GM12878 (cell line): ENCODE measurements at regions not wholly inside any gene's neighbourhood (a gene's known extent, or its start where the extent isn't known, plus 50 kb on each side); places are given as distances from the start of the nearest gene placed in this dataset.

Experiments used
- ATAC-seq: fragments of 200-7000 bp; cut with Tn5 transposase; 3 replicates; pipeline ENCODE4 v1.9.1; 2020; ENCODE audit warnings: mild to moderate bottlenecking, moderate library complexity
- BruUV-seq: library from RNA; stranded (reverse); fragments of 400-500 nt; replicated peaks from 2 replicates; lab custom pipeline; 2021; lab: Mats Ljungman, UMichigan
- CTCF ChIA-PET: fragments of 300-600 bp; sonication (Branson Sonifier 250); formaldehyde crosslinking; extraction: SDS; loops from one replicate; lab custom pipeline; 2021; ENCODE audit warnings: inconsistent platforms; lab: Yijun Ruan, JAX
- POLR2A ChIA-PET: fragments of 350-600 bp; formaldehyde crosslinking; extraction: SDS; loops from one replicate; lab custom pipeline; 2021; ENCODE audit warnings: inconsistent platforms; lab: Charles Lee
- RAD21 ChIA-PET: fragments of 300-600 bp; sonication (Branson Sonifier 250); formaldehyde crosslinking; loops from one replicate; lab custom pipeline; 2023; ENCODE audit warnings: antibody characterized with exemption; ENCODE audit not compliant: unreplicated experiment; lab: Charles Lee
- SMC1A ChIA-PET: fragments of 300-600 bp; sonication (Branson Sonifier 250); formaldehyde crosslinking; loops from one replicate; lab custom pipeline; 2023; ENCODE audit not compliant: unreplicated experiment, uncharacterized antibody; lab: Charles Lee
- DNase-seq: peaks from one replicate; pipeline ENCODE4 v3.0.0-alpha.2; 2011; ENCODE audit warnings: low read depth, low spot score
- FAIRE-seq: peaks from 3 replicates; lab custom pipeline; 2011; peaks lifted over from hg19 to GRCh38; lab: Jason Lieb, UNC
- H2AFZ ChIP-seq: 2 replicates; pipeline ENCODE4 v1.6.0; 2011; ENCODE audit warnings: low read depth, low read length, control low read depth; ENCODE audit not compliant: control insufficient read depth
- H3K27ac ChIP-seq: 2 replicates; pipeline ENCODE4 v1.5.1; 2011; ENCODE audit warnings: control low read depth; ENCODE audit not compliant: control insufficient read depth, insufficient read depth
- H3K27me3 ChIP-seq, 2 experiments: replicated peaks in 1 of 2; 2 replicates each; pipeline versions ENCODE4 v1.6.0 to v1.6.1; 2011; ENCODE audit warnings: low read length in 1 of 2; ENCODE audit not compliant: control insufficient read depth in 2 of 2, insufficient read depth in 2 of 2
- H3K36me3 ChIP-seq, 2 experiments: 2 replicates each; pipeline ENCODE4 v1.5.1; 2011; ENCODE audit warnings: low read length in 1 of 2; ENCODE audit not compliant: control insufficient read depth in 2 of 2, insufficient read depth in 2 of 2
- H3K4me1 ChIP-seq: 2 replicates; pipeline ENCODE4 v1.6.1; 2011; ENCODE audit warnings: mild to moderate bottlenecking, low read length, moderate library complexity, mixed read lengths; ENCODE audit not compliant: control insufficient read depth, insufficient read depth
- H3K4me2 ChIP-seq: 2 replicates; pipeline ENCODE4 v1.6.0; 2011; ENCODE audit warnings: control low read depth; ENCODE audit not compliant: control insufficient read depth, insufficient read depth
- H3K4me3 ChIP-seq: fragments of 200-600 bp; sonication (generic); 2 replicates; pipeline ENCODE4 v1.5.1; 2016
- H3K79me2 ChIP-seq: 2 replicates; pipeline ENCODE4 v1.6.0; 2011; ENCODE audit warnings: low read length; ENCODE audit not compliant: control insufficient read depth, insufficient read depth
- H3K9ac ChIP-seq: 2 replicates; pipeline ENCODE4 v1.8.0; 2011; ENCODE audit warnings: low read length, control low read depth, mixed read lengths; ENCODE audit not compliant: control insufficient read depth, insufficient read depth
- H3K9me3 ChIP-seq: replicated peaks from 3 replicates; pipeline ENCODE4 v1.5.1; 2011; ENCODE audit warnings: mild to moderate bottlenecking, low read length; ENCODE audit not compliant: control insufficient read depth, insufficient read depth
- H4K20me1 ChIP-seq: 2 replicates; pipeline ENCODE4 v1.6.0; 2011; ENCODE audit not compliant: control insufficient read depth, insufficient read depth
- EED ChIP-seq: sonication (generic); IDR thresholded peaks from 2 replicates; pipeline ENCODE4 v1.6.1; 2016; ENCODE audit warnings: antibody characterized with exemption, low read depth
- MTA2 ChIP-seq: fragments of 450-650 bp; IDR thresholded peaks from 2 replicates; pipeline ENCODE4 v1.6.1; 2016; ENCODE audit warnings: low read depth, mild to moderate bottlenecking, moderate library complexity
- MXI1 ChIP-seq: fragments of 150-350 bp; IDR thresholded peaks from 2 replicates; pipeline ENCODE4 v1.6.1; 2011; ENCODE audit warnings: low read depth, mild to moderate bottlenecking, inconsistent platforms, low read length, improper control_type of control experiment
- NFIC ChIP-seq: IDR thresholded peaks from 2 replicates; pipeline ENCODE4 v1.6.1; 2012; ENCODE audit warnings: low read depth, mild to moderate bottlenecking, inconsistent platforms, low read length, moderate library complexity
- NFYA ChIP-seq: IDR thresholded peaks from 2 replicates; pipeline ENCODE4 v1.6.1; 2011; ENCODE audit warnings: low read depth, mild to moderate bottlenecking, low read length, improper control_type of control experiment, borderline replicate concordance
- POLR2AphosphoS2 ChIP-seq: IDR thresholded peaks from 2 replicates; pipeline ENCODE4 v1.6.1; 2011; ENCODE audit warnings: low read depth, mild to moderate bottlenecking, low read length, improper control_type of control experiment, moderate library complexity
- STAT1 ChIP-seq: fragments of 450-650 bp; conservative IDR thresholded peaks from 2 replicates; pipeline ENCODE4 v1.6.1; 2014; ENCODE audit warnings: antibody characterized with exemption, mild to moderate bottlenecking
- WRNIP1 ChIP-seq: IDR thresholded peaks from 2 replicates; pipeline ENCODE4 v1.6.1; 2011; ENCODE audit warnings: low read depth, low read length, improper control_type of control experiment, borderline replicate concordance
- ZBTB40 ChIP-seq: fragments of 450-650 bp; IDR thresholded peaks from 2 replicates; pipeline ENCODE4 v1.6.1; 2016; ENCODE audit warnings: mild to moderate bottlenecking, moderate library complexity, borderline replicate concordance
- ZNF24 ChIP-seq: fragments of 450-650 bp; IDR thresholded peaks from 2 replicates; pipeline ENCODE4 v1.6.1; 2017; ENCODE audit warnings: antibody characterized with exemption, mild to moderate bottlenecking
- WGBS: methylation state at CpG from one replicate; pipeline ENCODE4 v1.1.6; 2016; ENCODE audit warnings: low lambda C conversion rate; ENCODE audit not compliant: insufficient replicate concordance, insufficient coverage; ENCODE audit errors: missing lambda C conversion rate; 5-methylcytosine and 5-hydroxymethylcytosine counted together
- in situ Hi-C: fragments of 300-500 bp; cut with MboI; formaldehyde crosslinking; loops from 9 replicates; pipeline ENCODE4 v1.14.3; 2018; ENCODE audit warnings: mixed read lengths
- intact Hi-C: fragments of 100-400 bp; cut with micrococcal nuclease; formaldehyde crosslinking; loops from one replicate; pipeline ENCODE4 v1.14.2; 2022; ENCODE audit not compliant: unreplicated experiment

- BruUV-seq = no TSS peak
- RAD21 ChIA-PET = no interaction called here
- no peaks in the 10 kb centered on the region for H3K36me3 ChIP-seq
- H3K4me2 ChIP-seq = no peak overlapping the region
- H4K20me1 ChIP-seq = no peaks in the 10 kb centered on the region
- H3K4me1 ChIP-seq = no peaks in the 10 kb centered on the region
- H2AFZ ChIP-seq = no peak overlapping the region
- SMC1A ChIA-PET = interaction anchor here (0.7 to 0.8 kb wide), 2 partner anchors 24 to 107 kb away, joined by 3 read pairs; no protein-coding TSS in a partner anchor
- FAIRE-seq (no peak), ATAC-seq (no peak), DNase-seq (no peak)
- in situ Hi-C loops (no loop called here), intact Hi-C loops (no loop called here)
- no peak overlapping the region for H3K4me3 ChIP-seq
- no peaks in the 10 kb centered on the region for H3K79me2 ChIP-seq
- TF ChIP-seq MTA2 (no peak), ZBTB40 (no peak), WRNIP1 (no peak), STAT1 (no peak), ZNF24 (no peak), NFIC (no peak), POLR2AphosphoS2 (no peak), EED (no peak), NFYA (no peak), MXI1 (no peak)
- H3K9ac ChIP-seq = no peak overlapping the region
- H3K27ac ChIP-seq = no peak overlapping the region
- H3K9me3 ChIP-seq = no peaks in the 10 kb centered on the region
- H3K27me3 ChIP-seq = no peaks in the 10 kb centered on the region; a peak in 1 of 4 replicates
- WGBS = 33% methylated on average over 6 of the region's 6 CpGs
- CTCF ChIA-PET = no interaction called here
- POLR2A ChIA-PET = no interaction called here
Observed at GRCh38 chr4:176579226-176579625, 213.5 kb downstream of the VEGFC start.
